Tibial nerve (tissue), 4 donors: ENCODE measurements at regions not wholly inside any gene's neighbourhood (a gene's known extent, or its start where the extent isn't known, plus 50 kb on each side); places are given as distances from the start of the nearest gene placed in this dataset.

Experiments used
- DNase-seq, 2 donors: peaks; one replicate each; pipeline ENCODE4 v3.0.0-alpha.2; 2019; ENCODE audit warnings: low spot score in 2 of 2
- H3K27ac ChIP-seq, 4 donors: fragments of 200-600 bp; sonication (generic) in 3 of 4; one replicate each; pipeline ENCODE4 v1.5.1; 2017 to 2019; ENCODE audit warnings: mild to moderate bottlenecking in 1 of 4
- H3K27me3 ChIP-seq, 2 donors: fragments of 200-600 bp; sonication (generic) in 1 of 2; one replicate each; pipeline versions ENCODE4 v1.5.1 to v1.6.0; 2017 to 2019
- H3K36me3 ChIP-seq, 3 donors: fragments of 200-600 bp; sonication (generic); one replicate each; pipeline ENCODE4 v1.5.1; 2018 to 2019
- H3K4me1 ChIP-seq, 4 donors: fragments of 200-600 bp; sonication (generic) in 3 of 4; one replicate each; pipeline ENCODE4 v1.5.1; 2017 to 2019
- H3K4me3 ChIP-seq, 4 donors: fragments of 200-600 bp; sonication (generic) in 3 of 4; one replicate each; pipeline ENCODE4 v1.5.1; 2017 to 2019; ENCODE audit warnings: mild to moderate bottlenecking in 1 of 4, moderate library complexity in 1 of 4
- H3K9me3 ChIP-seq, 4 donors: fragments of 200-600 bp; sonication (generic) in 3 of 4; one replicate each; pipeline ENCODE4 v1.5.1; 2017 to 2019
- CTCF ChIP-seq, 5 experiments: fragments of 200-600 bp in 3 of 5; fragments of 450-650 bp in 2 of 5; sonication (generic) in 3 of 5; IDR thresholded peaks; one replicate each; pipeline ENCODE4 v1.5.1; 2016 to 2019; ENCODE audit warnings: antibody characterized with exemption in 5 of 5, mild to moderate bottlenecking in 3 of 5, moderate library complexity in 2 of 5
- EP300 ChIP-seq, 2 donors: sonication (generic); formaldehyde crosslinking; IDR thresholded peaks; one replicate each; pipeline ENCODE4 v1.6.1; 2017; ENCODE audit warnings: antibody characterized with exemption in 2 of 2, mild to moderate bottlenecking in 1 of 2
- POLR2A ChIP-seq, 2 donors: fragments of 450-650 bp; IDR thresholded peaks; one replicate each; pipeline ENCODE4 v1.6.1; 2017; ENCODE audit warnings: antibody characterized with exemption in 2 of 2, mild to moderate bottlenecking in 2 of 2, moderate library complexity in 2 of 2
- WGBS, 2 donors: methylation state at CpG; one replicate each; pipeline ENCODE4 v1.1.5; 2018; 5-methylcytosine and 5-hydroxymethylcytosine counted together

- H3K9me3 ChIP-seq, result no peaks in the 10 kb centered on the region
- no peak overlapping the region for H3K27ac ChIP-seq
- H3K27me3 ChIP-seq, result no peaks in the 10 kb centered on the region
- WGBS, 2 donors, result 45 to 47% methylated on average over 3 of the region's 3 CpGs
- no peak overlapping the region for H3K4me3 ChIP-seq
- H3K4me1 ChIP-seq, result no peaks in the 10 kb centered on the region
- no peak for TF ChIP-seq CTCF (IDR thresholded peaks at IDR 0.05)
- TF ChIP-seq EP300 (IDR thresholded peaks at IDR 0.05), result no peak
- no peak for TF ChIP-seq POLR2A (IDR thresholded peaks at IDR 0.05)
- DNase-seq, result no peak
- H3K36me3 ChIP-seq, result no peaks in the 10 kb centered on the region
Observed at GRCh38 chr11:25583596-25583995, 748.3 kb upstream of the ANO3 start.

GRCh38 chr11:25587496-25587895 lies 744.4 kb upstream of the ANO3 start:
- H3K27ac ChIP-seq, result no peak overlapping the region
- H3K36me3 ChIP-seq, result no peaks in the 10 kb centered on the region
- H3K4me3 ChIP-seq, result no peak overlapping the region
- no peaks in the 10 kb centered on the region for H3K9me3 ChIP-seq
- TF ChIP-seq CTCF (IDR thresholded peaks at IDR 0.05), result no peak
- TF ChIP-seq EP300 (IDR thresholded peaks at IDR 0.05), result no peak
- TF ChIP-seq POLR2A (IDR thresholded peaks at IDR 0.05), result no peak
- H3K27me3 ChIP-seq, result no peaks in the 10 kb centered on the region
- no peaks in the 10 kb centered on the region for H3K4me1 ChIP-seq
- no peak for DNase-seq

GRCh38 chr11:25593221-25593620 lies 738.7 kb upstream of the ANO3 start:
- Histone ChIP-seq H3K4me1 (no peaks in the 10 kb centered on the region), H3K9me3 (no peaks in the 10 kb centered on the region), H3K36me3 (no peaks in the 10 kb centered on the region), H3K27ac (no peak overlapping the region), H3K4me3 (no peak overlapping the region), H3K27me3 (no peaks in the 10 kb centered on the region)
- DNase-seq, result no peak
- WGBS, 2 donors, result 59 to 61% methylated on average over 5 of the region's 5 CpGs
- TF ChIP-seq POLR2A (IDR thresholded peaks at IDR 0.05) (no peak), CTCF (IDR thresholded peaks at IDR 0.05) (no peak), EP300 (IDR thresholded peaks at IDR 0.05) (no peak)

GRCh38 chr11:25596701-25597100 lies 735.2 kb upstream of the ANO3 start:
- TF ChIP-seq POLR2A (IDR thresholded peaks at IDR 0.05) (no peak), CTCF (IDR thresholded peaks at IDR 0.05) (no peak), EP300 (IDR thresholded peaks at IDR 0.05) (no peak)
- no peak for DNase-seq
- H3K36me3 ChIP-seq, result no peaks in the 10 kb centered on the region
- no peak overlapping the region for H3K4me3 ChIP-seq
- no peak overlapping the region for H3K27ac ChIP-seq
- WGBS, 2 donors, result 87 to 90% methylated on average over 3 of the region's 3 CpGs
- no peaks in the 10 kb centered on the region for H3K4me1 ChIP-seq
- no peaks in the 10 kb centered on the region for H3K9me3 ChIP-seq
- H3K27me3 ChIP-seq, result no peaks in the 10 kb centered on the region

GRCh38 chr11:25597696-25598095 lies 734.2 kb upstream of the ANO3 start:
- Histone ChIP-seq H3K27me3 (no peaks in the 10 kb centered on the region), H3K9me3 (no peaks in the 10 kb centered on the region), H3K4me1 (no peaks in the 10 kb centered on the region), H3K36me3 (no peaks in the 10 kb centered on the region), H3K27ac (no peak overlapping the region), H3K4me3 (no peak overlapping the region)
- TF ChIP-seq CTCF (IDR thresholded peaks at IDR 0.05) (no peak), EP300 (IDR thresholded peaks at IDR 0.05) (no peak), POLR2A (IDR thresholded peaks at IDR 0.05) (no peak)
- WGBS, 2 donors, result 37 to 38% methylated on average over 2 of the region's 2 CpGs
- DNase-seq, result no peak
